HUES6 (cell line): ENCODE measurements at regions not wholly inside any gene's neighbourhood (a gene's known extent, or its start where the extent isn't known, plus 50 kb on each side); places are given as distances from the start of the nearest gene placed in this dataset.

ENCODE experiments used
- H3K27ac ChIP-seq: 2 replicates; pipeline ENCODE4 v1.7.0; 2013; ENCODE audit warnings: low read depth, mild to moderate bottlenecking, low read length, inconsistent platforms
- H3K27me3 ChIP-seq: 2 replicates; pipeline ENCODE4 v1.6.1; 2013; ENCODE audit warnings: low read length; ENCODE audit not compliant: control insufficient read depth, insufficient read depth
- H3K36me3 ChIP-seq: 2 replicates; pipeline ENCODE4 v1.6.1; 2013; ENCODE audit warnings: low read length; ENCODE audit not compliant: control insufficient read depth, insufficient read depth
- H3K4me1 ChIP-seq: 2 replicates; pipeline ENCODE4 v1.6.1; 2013; ENCODE audit warnings: low read length; ENCODE audit not compliant: control insufficient read depth, insufficient read depth
- H3K4me3 ChIP-seq: 2 replicates; pipeline ENCODE4 v1.5.1; 2013; ENCODE audit warnings: low read depth, low read length
- H3K9ac ChIP-seq: one replicate; pipeline ENCODE4 v1.6.1; 2013; ENCODE audit warnings: mild to moderate bottlenecking, low read length
- H3K9me3 ChIP-seq: 2 replicates; pipeline ENCODE4 v1.6.1; 2013; ENCODE audit warnings: low read depth, low read length; ENCODE audit not compliant: control insufficient read depth, insufficient read depth

- Histone ChIP-seq H3K4me1 (no peaks in the 10 kb centered on the region), H3K4me3 (no peak overlapping the region), H3K9me3 (peaks cover 3% of the 10 kb centered on the region; the same call in 1 of the 2 replicates), H3K36me3 (no peaks in the 10 kb centered on the region), H3K27me3 (no peaks in the 10 kb centered on the region), H3K9ac (no peak overlapping the region), H3K27ac (no peak overlapping the region)
Observed at GRCh38 chr7:15886626-15887025, 200.1 kb upstream of the MEOX2 start.

DNA sequence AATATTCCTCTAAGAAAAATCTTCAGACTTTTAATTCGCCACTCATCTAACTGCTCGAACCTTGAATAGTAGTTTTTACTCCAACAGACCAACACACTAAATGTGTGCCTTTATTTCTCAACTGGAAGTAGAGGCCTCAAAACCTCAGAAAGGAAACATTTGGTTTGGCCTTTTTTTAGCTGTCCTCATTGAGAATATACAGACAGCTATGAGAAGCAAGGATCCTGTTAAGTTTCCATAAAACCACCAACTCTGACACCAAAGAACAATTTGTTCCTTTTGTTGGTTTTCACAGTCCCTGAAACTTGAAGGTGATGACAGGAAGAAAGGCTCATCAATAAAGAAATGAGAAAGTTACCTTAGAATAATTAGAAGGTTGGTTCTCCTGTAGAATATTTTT lies 199.2 kb upstream of the MEOX2 start:
- no peak overlapping the region for H3K4me3 ChIP-seq
- H3K9ac ChIP-seq = no peak overlapping the region
- H3K27ac ChIP-seq = no peak overlapping the region
- no peaks in the 10 kb centered on the region for H3K4me1 ChIP-seq
- H3K36me3 ChIP-seq = no peaks in the 10 kb centered on the region
- peaks cover 5% of the 10 kb centered on the region; the same call in 1 of the 2 replicates for H3K9me3 ChIP-seq
- H3K27me3 ChIP-seq = no peaks in the 10 kb centered on the region

DNA sequence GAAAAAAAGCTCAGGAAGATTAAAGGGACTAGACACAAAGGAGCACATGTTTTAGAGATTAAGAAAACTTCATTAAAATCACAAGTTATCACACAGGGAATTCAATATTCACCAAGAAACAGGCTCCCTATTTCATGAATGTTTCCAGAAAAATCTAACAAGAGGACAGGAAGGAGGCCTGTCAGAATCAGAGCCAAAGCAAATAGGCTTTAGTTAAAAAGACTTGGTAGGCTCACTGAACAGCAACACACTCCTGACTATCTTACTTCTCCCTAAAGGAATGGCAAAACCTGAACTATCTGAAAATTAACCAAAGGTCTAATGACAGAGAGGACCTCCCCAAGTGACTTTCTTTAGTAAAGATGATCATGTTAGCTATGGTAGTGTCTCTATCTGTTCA lies 188.3 kb upstream of the MEOX2 start:
- no peak overlapping the region for H3K4me3 ChIP-seq
- H3K9me3 ChIP-seq = no peaks in the 10 kb centered on the region
- H3K27me3 ChIP-seq = no peaks in the 10 kb centered on the region
- no peaks in the 10 kb centered on the region for H3K4me1 ChIP-seq
- no peak overlapping the region for H3K27ac ChIP-seq
- no peak overlapping the region for H3K9ac ChIP-seq
- no peaks in the 10 kb centered on the region for H3K36me3 ChIP-seq

- Histone ChIP-seq H3K9ac (no peak overlapping the region), H3K27ac (no peak overlapping the region), H3K36me3 (no peaks in the 10 kb centered on the region), H3K9me3 (no peaks in the 10 kb centered on the region), H3K4me3 (no peak overlapping the region), H3K4me1 (no peaks in the 10 kb centered on the region), H3K27me3 (no peaks in the 10 kb centered on the region)
Observed at GRCh38 chr7:15870347-15870746, 183.9 kb upstream of the MEOX2 start.

DNA sequence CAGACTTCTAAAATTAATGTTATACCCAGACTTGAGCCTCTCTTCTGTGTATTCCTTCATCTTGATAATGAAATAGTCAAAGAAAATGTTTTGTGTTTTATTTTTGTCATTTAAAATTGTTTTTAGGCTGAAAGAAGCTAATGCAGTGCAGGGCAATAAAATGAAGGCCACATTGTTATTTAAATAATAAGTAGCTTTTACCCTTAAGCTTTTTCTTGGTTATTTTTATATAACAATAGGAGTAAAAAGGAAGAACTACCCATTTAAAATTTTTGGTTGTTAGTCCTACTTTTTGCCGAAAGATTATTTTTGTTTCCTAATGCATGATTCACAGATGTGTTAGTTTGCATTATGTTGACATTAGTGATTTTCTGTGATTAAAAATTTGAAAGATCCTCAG lies 181.0 kb upstream of the MEOX2 start:
- no peaks in the 10 kb centered on the region for H3K27me3 ChIP-seq
- no peak overlapping the region for H3K9ac ChIP-seq
- H3K4me1 ChIP-seq = no peaks in the 10 kb centered on the region
- no peaks in the 10 kb centered on the region for H3K36me3 ChIP-seq
- H3K27ac ChIP-seq = no peak overlapping the region
- no peak overlapping the region for H3K4me3 ChIP-seq
- H3K9me3 ChIP-seq = no peaks in the 10 kb centered on the region

DNA sequence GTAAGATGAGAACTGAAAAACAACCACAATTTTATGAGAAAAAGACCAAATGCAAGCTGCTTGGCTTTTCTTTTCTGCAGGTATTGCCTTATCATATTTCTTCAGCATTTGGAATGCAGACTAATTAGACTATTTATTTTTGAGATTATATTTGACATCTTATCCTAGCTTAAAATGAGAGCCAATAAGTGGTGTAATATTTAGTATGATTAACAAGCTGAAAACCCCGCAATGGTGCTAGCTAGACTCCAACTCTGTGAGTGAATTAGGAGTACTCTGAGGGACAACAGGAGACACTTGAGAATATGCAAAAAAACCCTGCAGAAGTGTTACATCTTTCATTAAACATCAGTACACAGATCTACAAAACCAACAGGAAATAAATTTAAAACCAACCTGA lies 180.3 kb upstream of the MEOX2 start:
- no peak overlapping the region for H3K9ac ChIP-seq
- H3K9me3 ChIP-seq = no peaks in the 10 kb centered on the region

GRCh38 chr7:15864626-15864991 lies 178.1 kb upstream of the MEOX2 start:
- Histone ChIP-seq H3K9ac (no peak overlapping the region), H3K27ac (no peak overlapping the region), H3K4me1 (no peaks in the 10 kb centered on the region), H3K27me3 (no peaks in the 10 kb centered on the region), H3K36me3 (no peaks in the 10 kb centered on the region), H3K9me3 (no peaks in the 10 kb centered on the region), H3K4me3 (no peak overlapping the region)

More for the DNA sequence above, 180.3 kb upstream of the MEOX2 start:
- no peak overlapping the region for H3K4me3 ChIP-seq
- no peaks in the 10 kb centered on the region for H3K4me1 ChIP-seq
- H3K27me3 ChIP-seq = no peaks in the 10 kb centered on the region
- H3K36me3 ChIP-seq = no peaks in the 10 kb centered on the region
- H3K27ac ChIP-seq = no peak overlapping the region

- no peaks in the 10 kb centered on the region for H3K9me3 ChIP-seq
- no peak overlapping the region for H3K4me3 ChIP-seq
- H3K4me1 ChIP-seq = no peaks in the 10 kb centered on the region
- no peak overlapping the region for H3K27ac ChIP-seq
- no peaks in the 10 kb centered on the region for H3K36me3 ChIP-seq
- H3K9ac ChIP-seq = no peak overlapping the region
- no peaks in the 10 kb centered on the region for H3K27me3 ChIP-seq
Observed at GRCh38 chr7:15863951-15864625, 177.6 kb upstream of the MEOX2 start.

GRCh38 chr7:15862781-15863165 lies 176.3 kb upstream of the MEOX2 start:
- Histone ChIP-seq H3K4me3 (no peak overlapping the region), H3K27ac (no peak overlapping the region), H3K9ac (no peak overlapping the region)

GRCh38 chr7:15862016-15862780 lies 175.7 kb upstream of the MEOX2 start:
- no peak overlapping the region for H3K4me3 ChIP-seq
- no peaks in the 10 kb centered on the region for H3K9me3 ChIP-seq
- no peak overlapping the region for H3K9ac ChIP-seq
- H3K27ac ChIP-seq = no peak overlapping the region
- no peaks in the 10 kb centered on the region for H3K4me1 ChIP-seq
- no peaks in the 10 kb centered on the region for H3K27me3 ChIP-seq
- no peaks in the 10 kb centered on the region for H3K36me3 ChIP-seq

More at GRCh38 chr7:15862781-15863165, 176.3 kb upstream of the MEOX2 start:
- Histone ChIP-seq H3K36me3 (no peaks in the 10 kb centered on the region), H3K4me1 (no peaks in the 10 kb centered on the region), H3K9me3 (no peaks in the 10 kb centered on the region), H3K27me3 (no peaks in the 10 kb centered on the region)

DNA sequence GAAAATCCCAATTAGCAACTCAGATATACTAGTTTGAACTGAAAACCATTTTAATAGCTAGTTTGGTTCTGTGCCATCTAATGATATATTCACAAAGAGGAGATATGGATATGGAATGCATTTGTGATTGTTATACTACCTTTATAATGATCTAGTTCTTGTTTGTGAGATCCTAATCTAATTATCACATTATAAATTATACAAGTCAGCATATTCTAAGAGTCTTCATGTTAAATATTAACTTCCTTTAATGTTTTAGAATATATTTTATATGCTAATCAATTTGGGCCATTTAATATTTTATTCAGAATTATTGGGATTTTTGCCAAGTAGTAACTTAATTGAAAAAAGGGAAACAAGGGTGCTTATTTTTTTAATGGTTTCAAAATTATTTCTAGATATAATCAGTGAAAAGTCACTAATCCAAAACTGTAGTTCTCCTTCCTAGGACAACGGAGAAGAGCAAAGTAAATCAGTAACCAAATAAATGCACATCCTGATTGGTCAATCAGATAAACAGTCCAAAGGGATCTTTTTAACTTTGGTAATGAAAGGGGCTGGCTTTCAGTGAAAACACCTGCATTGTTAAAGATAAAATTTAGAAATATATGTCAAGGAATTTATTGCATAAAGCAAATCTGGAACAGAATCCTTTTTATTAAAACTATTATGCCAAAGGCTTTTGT lies 173.9 kb upstream of the MEOX2 start:
- H3K27me3 ChIP-seq = no peaks in the 10 kb centered on the region
- no peak overlapping the region for H3K27ac ChIP-seq
- H3K36me3 ChIP-seq = no peaks in the 10 kb centered on the region
- no peak overlapping the region for H3K9ac ChIP-seq
- H3K9me3 ChIP-seq = no peaks in the 10 kb centered on the region
- peaks cover 1% of the 10 kb centered on the region; the same call in 1 of the 2 replicates for H3K4me1 ChIP-seq
- no peak overlapping the region for H3K4me3 ChIP-seq
